ENCODE measurements at regions not wholly inside any gene's neighbourhood (a gene's known extent, or its start where the extent isn't known, plus 50 kb on each side); places are given as distances from the start of the nearest gene placed in this dataset.

DNA sequence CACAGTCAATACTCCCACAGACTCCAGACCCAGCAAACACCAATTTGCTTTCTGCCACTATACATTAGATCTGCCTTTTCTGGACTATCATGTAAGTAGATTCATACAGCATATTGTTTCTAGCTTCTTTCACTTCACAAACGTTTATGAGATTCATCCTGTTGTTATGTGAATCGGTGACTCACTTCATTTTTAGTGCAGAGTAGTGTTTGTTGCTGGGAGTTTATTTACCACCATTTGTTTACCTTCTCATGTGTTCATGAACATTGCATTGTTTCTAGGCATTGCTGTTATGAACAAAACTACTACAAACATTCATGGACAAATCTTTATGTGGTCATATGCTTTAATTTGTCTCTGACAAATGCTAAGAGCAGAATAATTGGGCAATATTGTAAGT is 807.8 kb upstream of the TMEM132C start:
- no peaks in the 10 kb centered on the region for H3K36me3 ChIP-seq (replicated peaks in 1 of 2)
- peaks cover 0 to 4% of the 10 kb centered on the region in 2 donors for H3K4me1 ChIP-seq (replicated peaks in 1 of 2)
- H3K27me3 ChIP-seq = peaks cover 23% of the 10 kb centered on the region
- no peaks in the 10 kb centered on the region for H3K9me3 ChIP-seq (replicated peaks in 1 of 3)
- no peak overlapping the region for H3K4me3 ChIP-seq
- TF ChIP-seq, protein P1, sequence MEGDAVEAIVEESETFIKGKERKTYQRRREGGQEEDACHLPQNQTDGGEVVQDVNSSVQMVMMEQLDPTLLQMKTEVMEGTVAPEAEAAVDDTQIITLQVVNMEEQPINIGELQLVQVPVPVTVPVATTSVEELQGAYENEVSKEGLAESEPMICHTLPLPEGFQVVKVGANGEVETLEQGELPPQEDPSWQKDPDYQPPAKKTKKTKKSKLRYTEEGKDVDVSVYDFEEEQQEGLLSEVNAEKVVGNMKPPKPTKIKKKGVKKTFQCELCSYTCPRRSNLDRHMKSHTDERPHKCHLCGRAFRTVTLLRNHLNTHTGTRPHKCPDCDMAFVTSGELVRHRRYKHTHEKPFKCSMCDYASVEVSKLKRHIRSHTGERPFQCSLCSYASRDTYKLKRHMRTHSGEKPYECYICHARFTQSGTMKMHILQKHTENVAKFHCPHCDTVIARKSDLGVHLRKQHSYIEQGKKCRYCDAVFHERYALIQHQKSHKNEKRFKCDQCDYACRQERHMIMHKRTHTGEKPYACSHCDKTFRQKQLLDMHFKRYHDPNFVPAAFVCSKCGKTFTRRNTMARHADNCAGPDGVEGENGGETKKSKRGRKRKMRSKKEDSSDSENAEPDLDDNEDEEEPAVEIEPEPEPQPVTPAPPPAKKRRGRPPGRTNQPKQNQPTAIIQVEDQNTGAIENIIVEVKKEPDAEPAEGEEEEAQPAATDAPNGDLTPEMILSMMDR (IDR thresholded peaks at IDR 0.05) = no peak
- no peak for TF ChIP-seq POLR2A (IDR thresholded peaks at IDR 0.05)
- H3K27ac ChIP-seq = no peak overlapping the region
- WGBS, 4 donors = 65 to 76% (median 70%) methylated on average over 2 of the region's 2 CpGs
- DNase-seq = no peak
- intact Hi-C loops (cut with DNase I) = no loop called here

DNA sequence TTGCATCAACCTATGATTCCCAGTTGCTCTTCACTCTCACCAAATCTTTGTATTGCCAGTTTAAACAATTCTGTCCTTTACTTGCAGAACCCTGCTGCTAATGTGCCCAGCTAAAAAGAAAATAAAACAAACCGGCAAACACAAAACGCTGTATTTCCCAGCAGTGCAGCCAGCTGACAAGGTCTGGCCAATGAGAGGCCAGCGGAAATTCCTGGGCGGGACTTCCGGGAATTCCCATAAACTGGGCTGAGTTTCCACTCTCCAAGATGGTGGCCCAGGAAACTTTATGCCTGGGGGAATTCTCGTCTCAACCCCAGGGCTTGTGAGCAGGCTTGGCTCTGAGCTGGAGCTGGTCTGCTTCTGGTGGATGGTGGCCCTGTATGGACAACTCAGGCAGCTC is 807.3 kb upstream of the TMEM132C start:
- Histone ChIP-seq H3K36me3 (replicated peaks in 1 of 2) (no peaks in the 10 kb centered on the region), H3K27me3 (peaks cover 19% of the 10 kb centered on the region), H3K4me3 (no peak overlapping the region), H3K4me1 (replicated peaks in 1 of 2) (peaks cover 0 to 4% of the 10 kb centered on the region in 2 donors), H3K27ac (no peak overlapping the region), H3K9me3 (replicated peaks in 1 of 3) (no peaks in the 10 kb centered on the region)
- no peak for DNase-seq
- intact Hi-C loops (cut with DNase I) = no loop called here
- WGBS, 4 donors = 87 to 93% (median 89%) methylated on average over 6 of the region's 6 CpGs
- TF ChIP-seq, protein P1 (IDR thresholded peaks at IDR 0.05) = no peak
- TF ChIP-seq POLR2A (IDR thresholded peaks at IDR 0.05) = no peak

DNA sequence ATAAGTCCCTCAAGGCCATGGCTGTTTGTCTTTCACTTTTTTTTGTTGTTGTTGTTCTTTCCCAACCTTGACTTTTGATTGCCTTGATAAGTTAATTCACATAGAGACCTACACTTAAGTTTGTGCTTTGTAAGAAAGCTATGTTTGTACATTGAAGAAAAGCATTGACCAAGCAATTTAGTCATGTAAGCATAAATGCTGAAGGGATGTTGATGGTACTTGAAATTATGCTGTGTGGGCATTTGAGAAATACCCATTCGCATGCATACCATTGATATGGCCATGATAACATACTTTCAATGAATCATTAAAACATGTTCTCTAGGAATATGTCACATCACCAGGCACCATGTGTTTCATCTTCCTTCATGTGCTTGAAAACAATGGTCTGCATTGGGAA is 803.7 kb upstream of the TMEM132C start:
- H3K36me3 ChIP-seq (replicated peaks in 1 of 2) = no peaks in the 10 kb centered on the region
- no peaks in the 10 kb centered on the region for H3K4me1 ChIP-seq (replicated peaks in 1 of 2)
- 85 to 92% (median 89%) methylated on average over 1 of the region's 1 CpG for WGBS, 4 donors
- no peak overlapping the region for H3K27ac ChIP-seq
- H3K27me3 ChIP-seq = no peaks in the 10 kb centered on the region
- no peak for TF ChIP-seq POLR2A (IDR thresholded peaks at IDR 0.05)
- TF ChIP-seq, protein P1 (IDR thresholded peaks at IDR 0.05) = no peak
- no peak overlapping the region for H3K4me3 ChIP-seq
- intact Hi-C loops (cut with DNase I) = no loop called here
- no peaks in the 10 kb centered on the region for H3K9me3 ChIP-seq (replicated peaks in 1 of 3)
- no peak for DNase-seq

DNA sequence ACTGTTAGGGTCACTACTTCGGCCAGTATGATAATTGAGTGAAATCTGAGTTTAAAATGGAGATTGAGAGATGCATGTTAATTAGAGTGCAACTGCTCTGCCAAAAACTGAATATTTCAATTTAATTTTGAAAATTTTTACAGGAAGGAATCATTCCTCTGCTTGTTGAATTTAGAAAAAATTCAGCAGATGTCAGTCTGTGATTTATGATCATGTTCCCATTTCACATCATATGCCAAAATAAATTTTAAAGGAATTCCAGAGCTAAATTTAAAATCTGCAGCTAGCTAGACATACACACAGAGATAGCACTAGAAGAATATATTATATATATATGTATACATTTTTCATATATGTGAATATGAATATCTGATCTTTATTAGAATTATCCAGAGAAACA is 797.6 kb upstream of the TMEM132C start:
- 80 to 85% (median 81%) methylated on average over 1 of the region's 1 CpG for WGBS, 4 donors
- TF ChIP-seq, protein P1 (IDR thresholded peaks at IDR 0.05) = no peak
- no peak for DNase-seq
- H3K36me3 ChIP-seq (replicated peaks in 1 of 2) = no peaks in the 10 kb centered on the region
- intact Hi-C loops (cut with DNase I) = no loop called here
- no peak overlapping the region for H3K27ac ChIP-seq
- H3K27me3 ChIP-seq = no peaks in the 10 kb centered on the region
- H3K4me3 ChIP-seq = no peak overlapping the region
- H3K4me1 ChIP-seq (replicated peaks in 1 of 2) = no peaks in the 10 kb centered on the region
- H3K9me3 ChIP-seq (replicated peaks in 1 of 3) = no peaks in the 10 kb centered on the region

Measured in adrenal gland (tissue), 9 donors.